GM12872 (cell line): ENCODE measurements at regions not wholly inside any gene's neighbourhood (a gene's known extent, or its start where the extent isn't known, plus 50 kb on each side); places are given as distances from the start of the nearest gene placed in this dataset.

Experiments used
- TF ChIP-seq, protein P1 (sequence below): IDR thresholded peaks from 3 replicates; pipeline ENCODE4 v1.5.1; 2011; ENCODE audit warnings: low read depth, mild to moderate bottlenecking, low read length, moderate library complexity; ENCODE audit not compliant: insufficient read depth

DNA sequence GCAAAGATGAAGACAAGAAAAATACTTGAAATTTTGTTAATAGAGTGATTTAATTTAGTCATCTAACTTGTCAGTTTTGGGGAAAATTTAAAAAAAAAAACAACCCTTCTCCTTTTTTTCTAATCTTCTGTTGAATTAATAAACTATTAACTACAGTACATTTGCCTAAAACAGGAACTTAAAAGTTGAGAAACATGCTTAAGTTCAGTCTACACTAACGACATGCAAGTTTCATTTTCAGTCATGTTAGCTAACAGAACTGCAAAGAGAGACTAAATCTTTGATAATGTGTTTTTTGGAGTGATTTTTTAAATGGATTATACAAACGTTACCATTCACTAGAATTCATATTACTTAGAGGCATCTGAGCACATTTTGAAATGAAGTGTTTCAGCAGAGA is 71.9 kb upstream of the MBNL1 start:
- TF ChIP-seq, protein P1, sequence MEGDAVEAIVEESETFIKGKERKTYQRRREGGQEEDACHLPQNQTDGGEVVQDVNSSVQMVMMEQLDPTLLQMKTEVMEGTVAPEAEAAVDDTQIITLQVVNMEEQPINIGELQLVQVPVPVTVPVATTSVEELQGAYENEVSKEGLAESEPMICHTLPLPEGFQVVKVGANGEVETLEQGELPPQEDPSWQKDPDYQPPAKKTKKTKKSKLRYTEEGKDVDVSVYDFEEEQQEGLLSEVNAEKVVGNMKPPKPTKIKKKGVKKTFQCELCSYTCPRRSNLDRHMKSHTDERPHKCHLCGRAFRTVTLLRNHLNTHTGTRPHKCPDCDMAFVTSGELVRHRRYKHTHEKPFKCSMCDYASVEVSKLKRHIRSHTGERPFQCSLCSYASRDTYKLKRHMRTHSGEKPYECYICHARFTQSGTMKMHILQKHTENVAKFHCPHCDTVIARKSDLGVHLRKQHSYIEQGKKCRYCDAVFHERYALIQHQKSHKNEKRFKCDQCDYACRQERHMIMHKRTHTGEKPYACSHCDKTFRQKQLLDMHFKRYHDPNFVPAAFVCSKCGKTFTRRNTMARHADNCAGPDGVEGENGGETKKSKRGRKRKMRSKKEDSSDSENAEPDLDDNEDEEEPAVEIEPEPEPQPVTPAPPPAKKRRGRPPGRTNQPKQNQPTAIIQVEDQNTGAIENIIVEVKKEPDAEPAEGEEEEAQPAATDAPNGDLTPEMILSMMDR = no peak

DNA sequence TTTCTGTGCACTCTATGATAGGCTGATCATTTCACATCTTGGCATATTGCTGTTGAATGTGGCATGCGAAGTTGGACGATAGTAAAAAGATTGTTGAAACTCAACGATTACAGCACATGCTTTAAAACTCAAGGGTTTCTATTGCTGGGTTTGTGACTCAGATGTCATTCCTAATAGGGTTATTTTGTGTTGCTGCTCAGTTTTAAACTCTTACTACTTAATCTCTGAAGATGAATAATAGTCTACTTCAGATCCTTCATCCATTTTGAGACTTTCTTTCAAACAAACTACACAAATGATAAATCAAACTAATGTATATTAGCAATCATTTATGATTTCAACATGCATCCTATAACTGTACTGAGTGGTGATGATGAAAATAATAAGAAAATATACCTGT is 71.3 kb upstream of the MBNL1 start:
- TF ChIP-seq, protein P1 = no peak

DNA sequence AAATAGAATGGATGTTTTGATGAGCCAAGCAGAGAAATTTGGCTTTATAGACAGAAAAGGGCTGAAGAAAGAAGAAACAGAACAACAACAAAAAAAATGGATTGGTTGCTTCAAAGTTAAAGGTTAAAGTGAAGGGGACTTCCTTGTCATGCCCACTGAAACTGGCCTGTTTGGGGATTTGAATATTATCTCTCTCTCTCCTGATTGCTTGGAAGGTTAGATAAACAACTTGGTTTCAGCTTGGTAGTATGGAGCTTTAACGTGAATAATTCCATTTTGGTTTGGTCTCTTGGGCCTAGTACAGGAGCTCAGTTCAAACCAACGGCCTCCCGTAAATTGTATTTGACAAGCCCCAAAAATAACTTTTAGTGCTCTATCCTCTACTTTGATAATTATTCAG is 70.8 kb upstream of the MBNL1 start:
- TF ChIP-seq, protein P1 = no peak

DNA sequence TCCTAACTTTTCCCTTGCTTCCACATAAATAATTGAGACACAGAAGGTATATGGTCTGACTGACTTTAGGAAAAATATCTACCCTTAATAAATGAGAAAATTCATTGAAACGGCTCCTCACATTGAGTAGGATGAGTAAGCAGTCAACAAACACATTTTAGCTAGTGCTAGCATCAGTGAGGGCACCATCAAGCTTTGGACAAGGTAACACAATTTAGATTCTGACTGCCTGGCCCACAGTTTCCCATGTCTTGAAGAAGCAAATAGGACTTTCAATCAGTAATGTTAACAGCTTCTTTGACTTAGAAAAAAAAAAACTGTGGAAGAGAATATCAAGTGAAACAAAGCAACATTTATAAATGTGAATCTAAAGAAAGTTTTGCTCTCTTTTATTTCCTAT is 70.1 kb upstream of the MBNL1 start:
- TF ChIP-seq, protein P1 = no peak

DNA sequence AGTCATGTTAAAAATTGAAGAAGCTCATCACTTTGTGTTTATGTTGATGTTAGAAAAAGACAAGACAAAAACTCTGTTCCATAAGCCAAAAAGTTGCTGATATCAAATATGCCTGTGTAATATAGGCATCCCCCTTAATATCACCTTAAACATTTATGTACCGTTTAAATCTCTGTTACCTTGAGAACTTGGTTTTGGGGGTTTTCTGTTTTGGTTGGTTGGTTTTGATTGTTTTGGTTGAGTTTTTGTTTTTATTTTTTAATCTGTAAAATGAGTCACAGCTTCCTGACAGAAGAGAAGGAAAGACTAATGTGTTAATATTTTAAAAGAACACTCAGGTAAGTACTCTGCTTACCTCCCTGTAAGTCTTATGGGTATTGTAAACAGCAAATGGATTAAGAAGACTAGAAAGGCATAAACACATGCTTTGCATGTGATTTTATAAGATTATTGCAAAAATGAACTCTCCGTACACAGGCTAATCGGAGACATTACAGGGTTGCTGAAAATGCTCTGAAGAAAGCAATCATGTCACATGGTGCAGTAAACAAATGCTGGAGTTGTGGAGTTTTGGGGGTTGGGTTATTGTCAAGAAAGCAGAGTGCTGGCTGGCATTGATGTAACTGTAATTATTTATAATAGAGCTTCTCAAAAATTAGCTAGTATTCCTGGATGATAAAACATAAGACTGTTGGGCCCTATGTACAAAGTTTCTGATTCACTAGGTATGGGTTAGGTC is 69.5 kb upstream of the MBNL1 start:
- TF ChIP-seq, protein P1 = no peak

DNA sequence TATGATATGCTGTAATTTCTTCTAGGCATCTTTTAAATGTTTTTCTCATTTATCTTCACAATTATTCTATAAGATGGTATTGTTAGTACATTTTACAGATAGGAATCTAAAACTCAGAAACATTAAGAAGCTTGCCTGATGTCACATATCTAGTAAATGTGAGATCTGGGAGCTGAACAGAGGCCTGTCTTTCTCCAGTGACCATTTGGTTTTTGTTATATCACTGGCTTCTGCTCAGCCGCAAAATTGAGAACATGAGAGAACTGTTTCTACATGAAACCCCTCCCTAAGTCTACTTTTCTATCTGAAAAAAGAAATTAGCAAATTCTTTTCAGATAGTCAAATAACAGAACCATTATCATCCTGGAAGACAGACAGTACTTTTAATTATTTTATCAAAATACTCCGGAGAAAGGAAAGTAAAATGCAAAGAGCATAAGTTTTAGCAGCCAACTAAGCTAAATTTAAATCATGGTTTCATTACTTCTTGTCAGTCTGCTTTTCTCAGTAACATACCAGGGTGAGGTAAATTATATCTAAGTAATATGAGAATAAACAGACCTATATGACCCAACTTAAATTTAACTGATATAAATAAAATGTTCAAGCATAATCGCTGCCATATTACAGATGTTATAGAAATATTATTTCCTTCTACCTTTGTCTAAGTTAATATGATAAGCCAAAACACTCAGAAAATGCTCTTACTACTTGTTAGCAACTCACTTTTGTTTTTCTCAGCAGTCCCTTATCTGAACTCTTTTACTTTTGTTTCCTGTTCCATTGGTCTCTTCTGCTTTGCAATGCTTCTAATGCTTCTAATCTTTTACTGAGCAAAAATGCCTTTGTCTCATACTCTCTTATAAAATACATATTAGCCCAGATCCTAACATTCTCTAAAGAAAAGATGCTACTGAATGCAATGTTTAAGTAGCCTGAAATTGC is 68.0 kb upstream of the MBNL1 start:
- TF ChIP-seq, protein P1 = no peak

DNA sequence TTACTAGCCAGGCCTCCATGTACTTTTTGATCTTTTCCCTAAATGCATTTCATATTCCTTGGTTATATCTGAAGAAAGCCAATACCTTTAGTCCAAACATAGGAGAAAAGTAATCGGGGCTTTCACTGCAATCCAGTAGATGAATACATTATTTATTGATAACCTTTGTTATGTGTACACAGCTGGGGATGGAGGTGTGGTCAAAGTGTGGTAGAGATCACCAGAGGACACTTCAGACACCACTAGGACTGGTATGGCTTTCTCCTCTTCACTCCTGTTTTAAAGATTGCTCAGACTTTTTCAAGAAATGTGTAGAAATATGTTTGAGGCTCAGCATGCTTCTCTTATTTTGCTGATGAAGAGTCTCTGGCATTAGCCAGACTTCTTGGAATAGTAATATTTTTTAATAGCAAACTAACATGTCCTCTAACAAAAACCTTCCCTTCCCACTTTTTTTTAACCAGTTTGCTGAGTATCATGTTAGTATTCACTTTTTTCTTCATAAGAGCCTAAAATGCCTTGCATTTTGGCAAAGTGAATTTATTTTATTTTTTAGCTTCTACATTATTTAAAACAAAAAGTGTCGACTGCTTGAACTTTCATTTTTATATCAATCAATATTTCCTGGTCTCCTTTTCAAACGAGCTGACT is 65.6 kb upstream of the MBNL1 start:
- TF ChIP-seq, protein P1 = no peak
